OCI-M2 (cell line): ENCODE measurements at regions not wholly inside any gene's neighbourhood (a gene's known extent, or its start where the extent isn't known, plus 50 kb on each side); places are given as distances from the start of the nearest gene placed in this dataset.
A peak's percentile ranks its signal among the peaks of the same experiment; 100 is the strongest.

Experiments used
- DNase-seq: peaks from one replicate; lab custom pipeline; 2025; ENCODE audit not compliant: unreplicated experiment; lab: John Stamatoyannopoulos, UW

DNA sequence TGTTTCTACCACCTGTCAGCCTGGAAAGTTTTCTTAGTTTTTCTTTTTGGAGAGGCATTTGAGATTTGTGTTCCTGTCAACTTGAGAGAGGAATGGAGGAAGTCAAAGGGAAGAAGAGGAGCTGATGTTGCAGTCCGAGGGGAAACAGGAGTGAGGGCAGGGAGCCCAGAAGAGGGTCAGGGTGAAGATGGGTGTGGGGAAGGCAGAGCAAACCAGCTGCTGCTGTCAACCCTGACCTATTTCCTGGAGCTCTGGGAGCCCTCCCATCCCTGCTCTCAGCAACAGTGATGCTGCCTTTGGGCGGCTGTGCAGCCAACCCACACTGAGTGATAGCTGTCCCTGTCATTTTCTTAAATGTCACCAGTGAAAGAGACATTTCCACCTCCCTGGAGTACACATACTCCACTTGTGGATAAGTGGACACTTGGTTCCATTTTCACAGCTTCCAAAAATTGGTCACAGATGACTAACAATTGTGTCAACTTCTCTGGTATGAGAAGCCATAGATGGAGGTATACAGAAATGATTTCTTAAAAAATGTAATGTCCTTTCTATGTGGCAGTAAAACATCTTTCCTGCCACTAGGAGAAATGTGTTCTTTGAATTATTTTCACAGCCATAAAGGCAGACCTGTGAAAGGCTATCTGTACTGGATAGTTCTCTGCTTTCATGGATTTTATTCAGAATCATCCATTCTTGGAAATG, 556.3 kb upstream of the TBL1XR1 start:
- no peak for DNase-seq

DNA sequence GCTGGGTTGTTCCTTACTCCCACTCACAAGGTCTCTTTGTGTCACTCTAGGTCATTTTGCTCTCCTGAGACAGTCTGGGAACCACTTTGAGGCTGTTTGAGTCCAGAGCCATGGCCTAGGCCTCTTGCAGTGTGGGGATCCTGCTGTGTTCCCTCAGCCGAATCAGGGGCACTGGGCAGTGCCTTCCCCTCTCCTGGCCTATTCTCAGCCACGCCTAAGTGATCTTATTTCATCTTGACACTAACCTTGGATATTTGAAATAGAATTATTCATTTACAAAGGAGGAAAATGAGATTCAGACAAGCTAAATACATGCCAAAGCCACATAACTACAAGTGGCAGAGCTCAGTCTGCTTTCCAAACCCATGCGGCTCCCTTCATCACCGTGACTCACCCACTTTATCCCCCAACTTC, 557.2 kb upstream of the TBL1XR1 start:
- DNase-seq, result no peak

DNA sequence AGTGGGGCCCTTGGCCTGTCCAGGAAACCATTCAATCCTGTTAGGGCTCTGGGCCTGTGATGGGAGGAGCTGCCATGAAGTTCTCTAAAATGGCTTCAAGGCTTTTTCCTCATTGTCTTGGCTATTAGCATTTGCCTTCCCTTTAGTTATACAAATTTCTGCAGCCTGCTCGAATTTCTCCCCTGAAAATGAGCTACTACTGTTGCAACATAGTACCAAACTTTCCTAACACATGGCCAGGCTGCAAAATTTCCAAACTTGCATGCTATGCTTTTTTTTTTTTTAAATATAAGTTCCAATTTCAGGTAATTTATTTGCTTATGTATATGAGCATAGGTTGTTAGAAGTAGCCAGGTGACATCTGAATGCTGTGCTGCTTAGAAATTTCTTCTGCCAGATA, 560.8 kb upstream of the TBL1XR1 start:
- no peak for DNase-seq

DNA sequence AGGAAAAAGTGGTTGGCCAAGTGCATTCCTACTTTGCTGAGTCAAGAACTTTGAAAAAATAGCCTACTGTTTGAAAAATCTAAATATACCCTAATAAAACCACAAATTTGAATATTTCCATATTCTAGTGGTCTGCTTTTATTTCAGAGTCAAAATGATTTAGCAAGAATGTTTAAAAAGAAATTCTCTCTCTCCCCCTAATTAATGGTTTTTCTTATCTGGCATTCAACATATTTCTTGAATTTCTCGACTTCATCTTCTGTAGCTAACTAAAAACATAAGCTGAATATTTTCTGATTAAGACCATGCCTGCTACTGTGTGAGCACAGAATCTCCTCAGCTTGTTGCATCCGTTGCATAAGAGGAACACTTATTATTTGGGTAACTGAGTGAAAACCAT, 563.5 kb upstream of the TBL1XR1 start:
- no peak for DNase-seq

DNA sequence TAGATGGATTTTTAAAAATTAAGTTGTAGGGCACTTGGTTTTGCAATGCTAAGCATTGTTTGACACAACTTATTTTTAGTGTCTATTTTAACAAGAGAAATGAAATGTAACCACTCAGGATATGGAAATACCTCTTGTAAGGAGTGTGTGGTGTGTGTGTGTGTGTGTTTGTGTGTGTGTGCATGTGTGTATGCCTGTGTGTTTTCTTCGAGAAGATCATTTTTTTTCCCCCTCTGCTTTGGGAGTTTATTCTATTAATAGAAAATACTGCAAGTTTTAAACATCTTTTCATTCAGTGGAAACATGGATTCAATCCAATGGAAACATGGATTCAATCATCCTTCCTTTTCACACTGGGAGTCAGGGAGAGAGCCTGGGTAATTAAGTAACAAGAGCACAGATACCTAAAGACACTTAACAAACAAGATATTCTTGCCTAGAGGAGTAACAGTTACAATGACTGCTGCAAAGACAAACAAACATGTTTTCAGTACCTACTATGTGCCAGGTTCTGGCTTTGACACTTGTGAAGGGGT, 567.2 kb upstream of the TBL1XR1 start:
- DNase-seq, result no peak

DNA sequence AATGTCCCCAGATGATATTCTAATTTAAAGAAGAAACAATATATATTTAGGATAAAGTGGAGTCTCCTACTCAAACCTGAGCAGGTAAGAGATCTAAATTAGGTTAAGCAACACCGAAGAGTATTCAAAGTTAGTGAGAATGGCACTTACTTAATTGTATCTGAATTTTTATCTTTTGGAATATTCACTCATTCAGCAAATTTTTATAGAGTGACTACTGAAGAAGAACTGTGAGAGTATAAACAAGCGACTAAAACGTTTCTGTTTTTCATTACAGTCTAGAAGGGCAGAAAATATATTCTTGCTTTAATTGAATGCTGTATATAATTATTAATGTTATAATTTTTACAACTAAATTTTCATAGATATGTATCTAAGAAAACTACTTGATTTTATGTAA, 567.7 kb upstream of the TBL1XR1 start:
- DNase-seq, result no peak

DNA sequence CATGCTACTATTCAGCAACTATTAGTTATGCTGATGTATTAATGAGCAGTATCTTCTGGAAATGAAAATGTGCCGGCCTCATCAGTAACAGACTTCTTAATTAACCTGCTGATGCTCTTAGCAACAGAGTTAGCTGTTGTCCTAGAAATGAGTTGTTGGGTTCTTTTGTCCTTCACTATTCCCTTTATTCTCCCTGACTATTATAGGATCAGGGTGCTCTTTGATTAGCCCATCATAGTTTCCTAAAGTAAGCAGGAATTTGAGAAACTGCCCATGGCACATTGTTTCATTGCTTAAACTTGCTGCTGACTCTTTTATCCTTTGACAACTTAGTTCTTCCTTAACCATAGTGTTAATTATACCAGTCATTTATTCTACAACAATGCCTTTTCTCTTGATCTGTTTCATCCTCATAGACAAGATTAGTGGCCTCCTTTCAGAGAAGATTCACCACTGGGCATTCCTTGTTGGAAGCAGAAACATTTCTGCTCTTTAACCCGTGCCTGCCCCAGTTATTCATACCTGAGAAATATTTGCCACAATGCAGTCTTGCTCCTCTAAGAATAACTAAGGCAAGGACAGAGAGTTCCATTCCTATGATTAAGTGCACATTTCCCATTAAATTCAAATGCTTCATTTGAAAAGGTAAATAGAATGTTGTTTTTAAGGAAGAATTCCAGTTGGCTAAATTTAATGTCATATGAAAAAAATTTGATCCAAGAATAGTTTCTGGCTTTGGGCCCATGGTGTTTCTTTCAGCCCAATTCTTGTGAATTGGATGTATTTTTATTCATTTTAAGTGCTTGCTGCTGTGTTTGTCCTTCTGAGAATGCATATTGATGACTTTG, 573.3 kb upstream of the TBL1XR1 start:
- DNase-seq, result no peak

DNA sequence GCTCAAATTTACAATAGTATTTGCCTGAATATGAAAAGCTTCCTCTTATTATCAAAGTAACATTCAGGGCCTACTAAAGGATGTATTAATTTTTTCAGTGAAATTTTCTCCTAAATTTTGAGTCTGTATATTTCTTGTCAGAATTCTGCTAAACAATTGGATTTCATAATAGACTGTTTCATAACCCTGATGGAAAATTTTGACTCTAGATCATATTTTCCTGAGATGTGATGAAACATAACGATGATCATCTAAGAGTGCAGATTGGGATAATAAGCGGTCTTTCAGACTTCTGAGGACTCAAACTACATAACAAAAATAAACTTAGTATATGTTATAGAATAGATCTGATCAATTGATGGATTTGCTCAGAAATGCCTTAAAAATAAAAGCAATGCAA, 574.5 kb upstream of the TBL1XR1 start:
- no peak for DNase-seq

DNA sequence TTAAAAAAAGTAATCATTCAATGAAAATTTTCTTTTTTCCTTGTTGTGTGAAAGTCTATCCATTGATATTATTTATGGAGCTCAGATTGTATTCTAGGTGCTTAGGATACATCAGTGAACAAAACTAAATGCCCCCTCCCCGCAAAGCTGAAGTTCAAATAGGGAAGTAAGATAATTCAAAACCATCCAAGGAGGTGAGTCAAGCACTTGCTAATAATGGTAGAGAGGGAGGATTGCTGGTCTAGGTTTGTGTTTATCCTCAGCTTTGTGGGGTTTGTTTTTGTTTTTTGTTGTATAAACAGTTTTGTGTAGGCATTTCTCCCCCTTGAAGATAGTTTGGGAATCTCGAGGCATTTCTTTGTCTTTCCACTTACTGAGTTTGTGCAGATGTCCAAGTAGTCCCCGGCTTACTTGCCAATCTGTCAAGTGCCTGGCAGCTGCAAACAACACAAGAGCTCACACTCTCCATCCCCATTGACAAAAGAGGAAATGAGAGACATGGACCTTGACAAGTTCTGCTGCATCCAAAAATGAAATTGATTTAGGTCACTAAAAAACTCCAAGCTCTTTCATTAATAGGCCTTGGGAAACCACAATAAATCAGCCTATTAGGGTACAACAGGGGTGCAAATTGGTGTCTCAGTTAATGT, 575.8 kb upstream of the TBL1XR1 start:
- no peak for DNase-seq

DNA sequence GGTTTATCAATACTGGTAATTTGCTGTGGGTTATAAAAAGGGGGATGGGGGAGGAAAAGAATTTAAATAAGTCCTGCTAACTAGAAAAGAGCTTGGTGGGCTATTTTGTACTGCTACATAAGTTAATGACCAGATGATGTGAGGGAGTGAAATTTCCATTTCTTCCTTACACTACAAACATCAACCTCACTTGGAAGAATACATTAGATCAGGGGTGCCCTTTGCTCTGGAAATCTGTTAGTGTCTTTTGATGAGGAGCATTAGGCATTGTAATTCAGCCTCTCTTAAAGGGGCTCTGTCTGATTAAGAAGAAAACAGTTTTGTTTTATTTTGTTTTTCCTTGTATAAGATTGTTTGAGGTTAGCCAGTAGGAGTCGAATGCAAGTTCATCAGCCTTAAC, 576.4 kb upstream of the TBL1XR1 start:
- DNase-seq, result no peak

DNA sequence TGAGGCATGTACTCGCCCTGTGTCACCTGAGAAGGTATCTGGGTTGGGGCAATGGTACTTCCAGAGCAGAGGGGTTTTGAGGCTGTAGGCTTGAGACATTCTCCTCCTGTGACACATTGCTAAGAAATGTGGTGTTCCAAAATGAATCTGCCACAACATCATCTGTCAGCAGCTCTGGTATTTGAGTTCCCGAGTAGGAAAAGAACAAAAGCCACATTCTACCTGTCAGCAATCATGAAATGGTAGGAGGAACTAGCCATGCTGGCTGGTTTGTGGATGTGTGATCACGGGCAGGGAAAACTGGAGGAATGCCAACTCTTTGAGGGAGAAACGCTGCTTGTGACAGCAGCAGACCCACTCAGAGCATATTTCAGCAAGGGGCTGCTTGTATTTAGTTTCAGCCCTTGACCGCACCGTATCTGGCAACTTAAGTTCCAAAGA, 579.4 kb upstream of the TBL1XR1 start:
- DNase-seq, result no peak

DNA sequence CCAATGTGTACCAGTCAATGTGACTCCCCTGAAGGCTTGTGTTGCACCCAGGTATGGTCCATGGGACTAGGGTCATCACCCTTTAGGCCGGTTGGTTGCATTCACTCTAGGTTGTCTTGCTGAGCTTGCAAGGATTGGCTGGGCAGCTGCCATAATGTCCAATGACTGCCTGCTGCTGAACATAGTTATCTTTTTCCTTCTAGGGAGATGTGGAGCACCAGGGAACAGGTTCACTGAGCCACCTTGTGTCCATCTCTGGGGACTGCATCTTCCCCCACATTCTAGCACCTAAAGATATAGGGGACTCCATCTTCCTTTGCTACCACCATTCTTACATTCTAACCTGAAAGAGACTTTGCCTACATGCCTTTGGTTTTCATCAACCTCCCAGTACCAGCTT, 580.4 kb upstream of the TBL1XR1 start:
- DNase-seq, result peak; percentile 6

DNA sequence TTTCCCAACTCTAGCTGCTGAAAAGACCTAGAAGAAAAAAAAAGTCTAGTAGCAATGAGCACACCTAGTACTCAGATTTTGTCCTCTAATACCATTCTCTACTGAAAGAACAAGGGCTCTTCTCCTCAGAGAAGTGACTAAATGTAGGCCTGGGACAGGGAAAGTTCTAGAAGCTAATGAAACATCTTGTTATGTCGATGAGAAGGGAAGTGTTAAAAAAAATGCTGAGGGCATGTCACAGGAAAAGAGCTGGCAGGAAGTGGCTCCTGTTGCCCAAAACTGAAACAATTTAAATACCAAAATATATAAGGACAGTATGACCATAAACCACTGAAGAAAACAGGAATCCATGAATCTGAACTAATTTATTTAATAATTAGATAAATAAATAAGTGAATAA, 581.4 kb upstream of the TBL1XR1 start:
- no peak for DNase-seq

DNA sequence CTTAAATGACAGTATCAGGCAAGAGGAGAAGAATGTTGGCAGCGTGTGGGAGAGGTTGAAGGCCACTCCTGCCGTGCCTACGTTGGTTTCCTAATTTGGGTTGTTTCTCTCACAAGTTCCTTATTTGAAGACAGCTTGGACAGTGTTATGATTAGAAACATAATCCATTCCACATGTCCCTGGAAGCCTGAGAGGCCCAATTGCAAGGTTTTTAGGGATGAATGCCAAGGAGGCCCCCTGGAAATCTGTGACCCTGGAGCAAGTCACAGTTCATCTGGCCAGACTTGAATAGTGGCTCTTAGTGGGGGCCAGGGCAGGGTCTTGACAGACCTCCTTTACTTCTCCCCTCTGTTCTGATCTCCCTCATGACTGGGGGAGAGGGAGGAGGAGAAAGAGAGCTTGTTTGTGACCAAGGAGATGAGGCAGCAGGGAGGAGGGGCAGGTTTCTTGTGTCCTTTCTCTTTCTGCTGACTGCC, 584.4 kb upstream of the TBL1XR1 start:
- no peak for DNase-seq

DNA sequence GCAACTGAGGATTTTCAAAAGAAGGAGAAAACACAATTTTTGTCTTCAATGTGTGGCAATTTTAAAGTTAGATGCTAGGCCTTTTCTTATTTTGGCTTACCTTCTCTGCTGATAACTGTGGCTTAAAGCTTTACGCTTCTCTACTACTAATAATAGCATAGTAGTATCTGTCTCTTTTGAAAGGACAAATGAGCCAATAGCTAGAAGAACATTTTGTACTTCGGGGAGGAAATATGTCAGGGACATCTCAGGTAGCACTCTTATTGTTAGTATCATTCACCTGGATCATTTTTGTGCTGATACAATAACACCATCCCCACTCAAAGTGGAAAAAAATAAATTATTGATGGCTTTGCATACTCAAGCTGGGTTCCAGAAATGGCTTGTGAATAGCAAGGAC, 586.1 kb upstream of the TBL1XR1 start:
- no peak for DNase-seq

DNA sequence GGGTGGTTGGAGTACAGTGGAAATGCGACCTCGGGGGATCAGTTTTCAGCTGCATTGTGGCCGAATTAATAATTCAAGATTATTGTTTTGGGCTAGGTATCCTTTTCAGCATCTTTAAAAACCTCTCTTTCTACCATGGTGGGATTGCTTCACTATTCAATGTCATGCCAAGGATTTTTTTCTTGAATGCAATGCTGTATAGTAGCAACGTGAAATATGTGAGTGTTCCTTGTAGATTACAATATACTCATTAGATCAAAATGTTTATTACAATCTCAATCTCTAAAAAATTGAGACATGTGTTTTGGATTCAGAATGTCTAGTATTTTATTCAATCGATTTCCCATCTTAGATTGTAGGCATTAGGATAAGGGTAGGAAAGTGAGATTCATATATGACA, 586.5 kb upstream of the TBL1XR1 start:
- DNase-seq, result no peak

DNA sequence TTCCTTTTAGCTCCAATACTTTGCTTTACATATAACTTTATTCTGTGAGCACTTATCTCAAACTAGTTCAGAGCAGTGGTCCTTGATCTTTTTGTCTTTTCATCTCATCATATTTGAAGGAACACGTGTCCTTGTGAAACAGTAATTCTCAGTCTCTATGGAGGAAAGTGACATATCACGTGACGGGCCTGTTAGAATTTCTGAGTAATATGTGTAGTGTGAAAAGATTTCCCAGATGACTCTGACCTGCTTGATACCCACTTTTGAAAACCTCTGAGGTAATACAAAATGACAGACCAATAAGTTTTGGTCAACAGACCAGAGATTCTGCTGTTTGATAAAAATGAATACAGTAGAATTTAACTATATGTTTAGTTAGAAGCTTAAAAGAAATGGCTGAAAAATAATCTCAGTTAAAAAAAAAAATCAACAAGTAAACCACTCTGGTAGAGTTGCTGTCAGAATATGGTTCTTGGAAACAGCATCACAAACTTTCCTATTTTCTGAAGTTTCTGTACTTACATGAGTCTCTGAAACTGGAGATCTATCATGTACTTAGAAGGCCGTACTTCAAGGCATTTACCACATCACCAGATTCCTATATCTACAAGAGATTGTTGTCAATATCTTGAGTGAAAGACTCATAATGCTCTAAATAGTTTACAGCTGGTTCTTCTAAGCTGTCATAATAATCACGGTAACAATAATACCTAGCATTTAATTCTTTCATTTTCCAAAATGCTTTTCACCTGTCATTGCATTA, 590.2 kb upstream of the TBL1XR1 start:
- DNase-seq, result no peak

DNA sequence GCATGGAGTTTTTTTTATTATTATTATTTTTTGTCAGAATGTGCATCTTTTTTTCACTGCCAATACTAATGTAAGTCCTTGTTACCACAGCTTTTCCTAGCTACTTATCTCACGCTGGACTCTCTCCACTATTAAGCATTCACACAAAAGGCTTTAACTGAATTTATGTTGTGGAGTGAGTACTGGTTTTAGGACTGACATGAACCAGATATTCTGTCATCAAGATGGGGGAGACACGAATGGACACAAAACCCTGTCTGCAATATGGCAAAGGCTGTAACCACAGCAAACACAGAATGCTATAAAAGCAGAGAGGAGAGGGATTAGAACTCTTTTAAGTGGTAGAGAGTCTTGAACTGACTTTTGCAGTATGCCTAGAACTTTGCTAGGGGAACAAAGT, 592.2 kb upstream of the TBL1XR1 start:
- DNase-seq, result no peak

DNA sequence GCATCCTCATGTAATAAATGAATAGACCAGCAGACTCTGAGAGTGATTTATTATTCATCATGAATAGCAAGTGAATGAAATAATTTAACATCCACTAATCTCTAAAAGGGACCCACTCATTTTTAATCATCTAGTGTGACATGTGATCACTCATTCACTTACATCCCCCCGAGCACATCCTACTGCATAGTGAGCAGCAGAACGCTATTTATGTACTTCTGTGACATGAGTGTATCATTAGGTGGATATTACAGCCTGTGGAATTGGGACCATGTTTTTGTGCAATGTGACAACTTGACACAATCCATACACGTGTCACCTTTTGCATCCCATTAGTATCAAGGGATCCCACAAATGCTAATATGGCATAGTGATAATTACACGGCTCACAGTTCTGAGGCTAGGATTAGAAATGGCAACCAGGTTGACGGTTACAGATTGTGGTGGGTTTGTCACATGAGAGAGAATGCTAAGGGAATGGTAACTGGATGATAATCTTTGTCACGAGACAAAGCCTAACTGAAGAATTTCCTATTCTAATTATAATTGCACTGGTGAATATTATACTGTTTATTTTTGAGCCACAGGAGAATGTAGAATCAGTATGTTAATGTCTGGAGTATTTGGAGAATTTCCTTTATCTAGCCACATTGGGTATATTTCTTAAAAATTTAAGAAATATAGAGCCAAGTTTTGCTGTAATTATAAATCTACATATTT, 595.2 kb upstream of the TBL1XR1 start:
- no peak for DNase-seq

DNA sequence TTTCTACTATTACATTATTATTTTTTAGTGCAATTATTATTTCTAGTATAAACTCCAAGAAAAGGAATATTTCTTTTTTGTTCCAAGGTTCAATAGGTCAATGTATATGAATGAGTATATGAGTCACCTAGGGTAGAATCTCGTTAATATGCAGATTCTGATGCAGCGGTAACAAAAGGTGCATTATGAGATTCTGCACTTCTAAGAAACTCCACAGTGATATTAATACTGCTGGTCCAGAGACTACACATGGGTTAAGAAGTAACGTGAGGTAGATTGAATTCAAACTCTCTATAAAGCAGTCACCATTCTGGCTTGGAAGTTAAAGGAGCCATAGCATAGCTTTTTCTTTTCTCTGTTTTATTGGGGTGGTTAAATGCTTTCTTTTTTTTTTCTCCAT, 596.2 kb upstream of the TBL1XR1 start:
- no peak for DNase-seq
